ENCODE measurements at regions not wholly inside any gene's neighbourhood (a gene's known extent, or its start where the extent isn't known, plus 50 kb on each side); places are given as distances from the start of the nearest gene placed in this dataset.

GRCh38 chr2:71814885-71815284 lies 332.8 kb downstream of the CYP26B1 start:
- TF ChIP-seq ETV6 (conservative IDR thresholded peaks at IDR 0.05 in 1 of 2, IDR thresholded peaks at IDR 0.05 in 1 of 2; ENCODE audit: borderline replicate concordance in 1 of 2, low read depth in 1 of 2) (no peak), TAF1 (IDR thresholded peaks at IDR 0.05; ENCODE audit: borderline replicate concordance, low read depth, low read length) (no peak), NBN (IDR thresholded peaks at IDR 0.05) (no peak), CTCF (IDR thresholded peaks at IDR 0.05 in 2 of 3, conservative IDR thresholded peaks at IDR 0.05 in 1 of 3; ENCODE audit: control insufficient read depth in 2 of 3, extremely low read depth in 1 of 3, insufficient read depth in 1 of 3, low read depth in 3 of 3, low read length in 3 of 3) (no peak), ATF7 (IDR thresholded peaks at IDR 0.05; ENCODE audit: low read depth) (no peak), HDAC2 (IDR thresholded peaks at IDR 0.05) (no peak)
- TF ChIP-seq, protein P1, sequence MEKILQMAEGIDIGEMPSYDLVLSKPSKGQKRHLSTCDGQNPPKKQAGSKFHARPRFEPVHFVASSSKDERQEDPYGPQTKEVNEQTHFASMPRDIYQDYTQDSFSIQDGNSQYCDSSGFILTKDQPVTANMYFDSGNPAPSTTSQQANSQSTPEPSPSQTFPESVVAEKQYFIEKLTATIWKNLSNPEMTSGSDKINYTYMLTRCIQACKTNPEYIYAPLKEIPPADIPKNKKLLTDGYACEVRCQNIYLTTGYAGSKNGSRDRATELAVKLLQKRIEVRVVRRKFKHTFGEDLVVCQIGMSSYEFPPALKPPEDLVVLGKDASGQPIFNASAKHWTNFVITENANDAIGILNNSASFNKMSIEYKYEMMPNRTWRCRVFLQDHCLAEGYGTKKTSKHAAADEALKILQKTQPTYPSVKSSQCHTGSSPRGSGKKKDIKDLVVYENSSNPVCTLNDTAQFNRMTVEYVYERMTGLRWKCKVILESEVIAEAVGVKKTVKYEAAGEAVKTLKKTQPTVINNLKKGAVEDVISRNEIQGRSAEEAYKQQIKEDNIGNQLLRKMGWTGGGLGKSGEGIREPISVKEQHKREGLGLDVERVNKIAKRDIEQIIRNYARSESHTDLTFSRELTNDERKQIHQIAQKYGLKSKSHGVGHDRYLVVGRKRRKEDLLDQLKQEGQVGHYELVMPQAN (conservative IDR thresholded peaks at IDR 0.05), result no peak

All from GM12878 (cell line).